ENCODE measurements at regions not wholly inside any gene's neighbourhood (a gene's known extent, or its start where the extent isn't known, plus 50 kb on each side); places are given as distances from the start of the nearest gene placed in this dataset.

DNA sequence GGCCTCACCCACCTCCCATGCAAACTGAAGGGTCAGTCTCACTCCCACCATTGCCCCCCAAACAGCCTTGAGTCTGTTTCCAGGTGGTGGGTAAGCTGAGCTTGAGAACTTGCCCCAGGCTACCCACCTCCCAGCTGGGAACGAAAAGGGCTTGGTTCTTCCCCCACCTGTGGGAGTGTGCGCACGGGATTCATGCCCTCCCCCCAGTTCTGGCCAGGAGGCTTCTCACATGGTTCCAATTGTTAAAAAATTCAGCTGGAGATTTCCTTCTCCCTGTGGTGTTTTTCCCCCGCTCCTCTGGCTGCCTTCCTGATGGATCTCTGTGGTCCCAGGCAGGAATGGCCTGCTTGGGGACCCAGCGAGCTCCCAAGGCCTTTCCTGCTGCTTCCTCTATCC is 81.8 kb upstream of the C21orf91 start:
- TF ChIP-seq, protein P1, sequence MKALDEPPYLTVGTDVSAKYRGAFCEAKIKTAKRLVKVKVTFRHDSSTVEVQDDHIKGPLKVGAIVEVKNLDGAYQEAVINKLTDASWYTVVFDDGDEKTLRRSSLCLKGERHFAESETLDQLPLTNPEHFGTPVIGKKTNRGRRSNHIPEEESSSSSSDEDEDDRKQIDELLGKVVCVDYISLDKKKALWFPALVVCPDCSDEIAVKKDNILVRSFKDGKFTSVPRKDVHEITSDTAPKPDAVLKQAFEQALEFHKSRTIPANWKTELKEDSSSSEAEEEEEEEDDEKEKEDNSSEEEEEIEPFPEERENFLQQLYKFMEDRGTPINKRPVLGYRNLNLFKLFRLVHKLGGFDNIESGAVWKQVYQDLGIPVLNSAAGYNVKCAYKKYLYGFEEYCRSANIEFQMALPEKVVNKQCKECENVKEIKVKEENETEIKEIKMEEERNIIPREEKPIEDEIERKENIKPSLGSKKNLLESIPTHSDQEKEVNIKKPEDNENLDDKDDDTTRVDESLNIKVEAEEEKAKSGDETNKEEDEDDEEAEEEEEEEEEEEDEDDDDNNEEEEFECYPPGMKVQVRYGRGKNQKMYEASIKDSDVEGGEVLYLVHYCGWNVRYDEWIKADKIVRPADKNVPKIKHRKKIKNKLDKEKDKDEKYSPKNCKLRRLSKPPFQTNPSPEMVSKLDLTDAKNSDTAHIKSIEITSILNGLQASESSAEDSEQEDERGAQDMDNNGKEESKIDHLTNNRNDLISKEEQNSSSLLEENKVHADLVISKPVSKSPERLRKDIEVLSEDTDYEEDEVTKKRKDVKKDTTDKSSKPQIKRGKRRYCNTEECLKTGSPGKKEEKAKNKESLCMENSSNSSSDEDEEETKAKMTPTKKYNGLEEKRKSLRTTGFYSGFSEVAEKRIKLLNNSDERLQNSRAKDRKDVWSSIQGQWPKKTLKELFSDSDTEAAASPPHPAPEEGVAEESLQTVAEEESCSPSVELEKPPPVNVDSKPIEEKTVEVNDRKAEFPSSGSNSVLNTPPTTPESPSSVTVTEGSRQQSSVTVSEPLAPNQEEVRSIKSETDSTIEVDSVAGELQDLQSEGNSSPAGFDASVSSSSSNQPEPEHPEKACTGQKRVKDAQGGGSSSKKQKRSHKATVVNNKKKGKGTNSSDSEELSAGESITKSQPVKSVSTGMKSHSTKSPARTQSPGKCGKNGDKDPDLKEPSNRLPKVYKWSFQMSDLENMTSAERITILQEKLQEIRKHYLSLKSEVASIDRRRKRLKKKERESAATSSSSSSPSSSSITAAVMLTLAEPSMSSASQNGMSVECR (CRISPR knock-in tag; IDR thresholded peaks at IDR 0.05), result no peak
- TF ChIP-seq, protein P2, sequence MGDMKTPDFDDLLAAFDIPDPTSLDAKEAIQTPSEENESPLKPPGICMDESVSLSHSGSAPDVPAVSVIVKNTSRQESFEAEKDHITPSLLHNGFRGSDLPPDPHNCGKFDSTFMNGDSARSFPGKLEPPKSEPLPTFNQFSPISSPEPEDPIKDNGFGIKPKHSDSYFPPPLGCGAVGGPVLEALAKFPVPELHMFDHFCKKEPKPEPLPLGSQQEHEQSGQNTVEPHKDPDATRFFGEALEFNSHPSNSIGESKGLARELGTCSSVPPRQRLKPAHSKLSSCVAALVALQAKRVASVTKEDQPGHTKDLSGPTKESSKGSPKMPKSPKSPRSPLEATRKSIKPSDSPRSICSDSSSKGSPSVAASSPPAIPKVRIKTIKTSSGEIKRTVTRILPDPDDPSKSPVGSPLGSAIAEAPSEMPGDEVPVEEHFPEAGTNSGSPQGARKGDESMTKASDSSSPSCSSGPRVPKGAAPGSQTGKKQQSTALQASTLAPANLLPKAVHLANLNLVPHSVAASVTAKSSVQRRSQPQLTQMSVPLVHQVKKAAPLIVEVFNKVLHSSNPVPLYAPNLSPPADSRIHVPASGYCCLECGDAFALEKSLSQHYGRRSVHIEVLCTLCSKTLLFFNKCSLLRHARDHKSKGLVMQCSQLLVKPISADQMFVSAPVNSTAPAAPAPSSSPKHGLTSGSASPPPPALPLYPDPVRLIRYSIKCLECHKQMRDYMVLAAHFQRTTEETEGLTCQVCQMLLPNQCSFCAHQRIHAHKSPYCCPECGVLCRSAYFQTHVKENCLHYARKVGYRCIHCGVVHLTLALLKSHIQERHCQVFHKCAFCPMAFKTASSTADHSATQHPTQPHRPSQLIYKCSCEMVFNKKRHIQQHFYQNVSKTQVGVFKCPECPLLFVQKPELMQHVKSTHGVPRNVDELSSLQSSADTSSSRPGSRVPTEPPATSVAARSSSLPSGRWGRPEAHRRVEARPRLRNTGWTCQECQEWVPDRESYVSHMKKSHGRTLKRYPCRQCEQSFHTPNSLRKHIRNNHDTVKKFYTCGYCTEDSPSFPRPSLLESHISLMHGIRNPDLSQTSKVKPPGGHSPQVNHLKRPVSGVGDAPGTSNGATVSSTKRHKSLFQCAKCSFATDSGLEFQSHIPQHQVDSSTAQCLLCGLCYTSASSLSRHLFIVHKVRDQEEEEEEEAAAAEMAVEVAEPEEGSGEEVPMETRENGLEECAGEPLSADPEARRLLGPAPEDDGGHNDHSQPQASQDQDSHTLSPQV (IDR thresholded peaks at IDR 0.05), result no peak
- TF ChIP-seq, protein P3, sequence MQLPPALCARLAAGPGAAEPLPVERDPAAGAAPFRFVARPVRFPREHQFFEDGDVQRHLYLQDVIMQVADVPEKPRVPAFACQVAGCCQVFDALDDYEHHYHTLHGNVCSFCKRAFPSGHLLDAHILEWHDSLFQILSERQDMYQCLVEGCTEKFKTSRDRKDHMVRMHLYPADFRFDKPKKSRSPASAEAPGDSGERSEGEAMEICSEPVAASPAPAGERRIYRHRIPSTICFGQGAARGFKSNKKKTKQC (CRISPR knock-in tag; IDR thresholded peaks at IDR 0.05), result no peak
- TF ChIP-seq, protein P4, sequence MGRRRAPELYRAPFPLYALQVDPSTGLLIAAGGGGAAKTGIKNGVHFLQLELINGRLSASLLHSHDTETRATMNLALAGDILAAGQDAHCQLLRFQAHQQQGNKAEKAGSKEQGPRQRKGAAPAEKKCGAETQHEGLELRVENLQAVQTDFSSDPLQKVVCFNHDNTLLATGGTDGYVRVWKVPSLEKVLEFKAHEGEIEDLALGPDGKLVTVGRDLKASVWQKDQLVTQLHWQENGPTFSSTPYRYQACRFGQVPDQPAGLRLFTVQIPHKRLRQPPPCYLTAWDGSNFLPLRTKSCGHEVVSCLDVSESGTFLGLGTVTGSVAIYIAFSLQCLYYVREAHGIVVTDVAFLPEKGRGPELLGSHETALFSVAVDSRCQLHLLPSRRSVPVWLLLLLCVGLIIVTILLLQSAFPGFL (CRISPR knock-in tag; IDR thresholded peaks at IDR 0.05), result no peak
- no peak for TF ChIP-seq SIN3A (IDR thresholded peaks at IDR 0.05; ENCODE audit: borderline replicate concordance in 2 of 2, control insufficient read depth in 1 of 2, low read depth in 2 of 2, low read length in 2 of 2)
- TF ChIP-seq BRD9 (IDR thresholded peaks at IDR 0.05; ENCODE audit: low read depth, partially characterized antibody), result no peak
- no peak for TF ChIP-seq U2AF2 (optimal IDR thresholded peaks at IDR 0.05; ENCODE audit: low read depth, low read length)
- TF ChIP-seq, protein P5, sequence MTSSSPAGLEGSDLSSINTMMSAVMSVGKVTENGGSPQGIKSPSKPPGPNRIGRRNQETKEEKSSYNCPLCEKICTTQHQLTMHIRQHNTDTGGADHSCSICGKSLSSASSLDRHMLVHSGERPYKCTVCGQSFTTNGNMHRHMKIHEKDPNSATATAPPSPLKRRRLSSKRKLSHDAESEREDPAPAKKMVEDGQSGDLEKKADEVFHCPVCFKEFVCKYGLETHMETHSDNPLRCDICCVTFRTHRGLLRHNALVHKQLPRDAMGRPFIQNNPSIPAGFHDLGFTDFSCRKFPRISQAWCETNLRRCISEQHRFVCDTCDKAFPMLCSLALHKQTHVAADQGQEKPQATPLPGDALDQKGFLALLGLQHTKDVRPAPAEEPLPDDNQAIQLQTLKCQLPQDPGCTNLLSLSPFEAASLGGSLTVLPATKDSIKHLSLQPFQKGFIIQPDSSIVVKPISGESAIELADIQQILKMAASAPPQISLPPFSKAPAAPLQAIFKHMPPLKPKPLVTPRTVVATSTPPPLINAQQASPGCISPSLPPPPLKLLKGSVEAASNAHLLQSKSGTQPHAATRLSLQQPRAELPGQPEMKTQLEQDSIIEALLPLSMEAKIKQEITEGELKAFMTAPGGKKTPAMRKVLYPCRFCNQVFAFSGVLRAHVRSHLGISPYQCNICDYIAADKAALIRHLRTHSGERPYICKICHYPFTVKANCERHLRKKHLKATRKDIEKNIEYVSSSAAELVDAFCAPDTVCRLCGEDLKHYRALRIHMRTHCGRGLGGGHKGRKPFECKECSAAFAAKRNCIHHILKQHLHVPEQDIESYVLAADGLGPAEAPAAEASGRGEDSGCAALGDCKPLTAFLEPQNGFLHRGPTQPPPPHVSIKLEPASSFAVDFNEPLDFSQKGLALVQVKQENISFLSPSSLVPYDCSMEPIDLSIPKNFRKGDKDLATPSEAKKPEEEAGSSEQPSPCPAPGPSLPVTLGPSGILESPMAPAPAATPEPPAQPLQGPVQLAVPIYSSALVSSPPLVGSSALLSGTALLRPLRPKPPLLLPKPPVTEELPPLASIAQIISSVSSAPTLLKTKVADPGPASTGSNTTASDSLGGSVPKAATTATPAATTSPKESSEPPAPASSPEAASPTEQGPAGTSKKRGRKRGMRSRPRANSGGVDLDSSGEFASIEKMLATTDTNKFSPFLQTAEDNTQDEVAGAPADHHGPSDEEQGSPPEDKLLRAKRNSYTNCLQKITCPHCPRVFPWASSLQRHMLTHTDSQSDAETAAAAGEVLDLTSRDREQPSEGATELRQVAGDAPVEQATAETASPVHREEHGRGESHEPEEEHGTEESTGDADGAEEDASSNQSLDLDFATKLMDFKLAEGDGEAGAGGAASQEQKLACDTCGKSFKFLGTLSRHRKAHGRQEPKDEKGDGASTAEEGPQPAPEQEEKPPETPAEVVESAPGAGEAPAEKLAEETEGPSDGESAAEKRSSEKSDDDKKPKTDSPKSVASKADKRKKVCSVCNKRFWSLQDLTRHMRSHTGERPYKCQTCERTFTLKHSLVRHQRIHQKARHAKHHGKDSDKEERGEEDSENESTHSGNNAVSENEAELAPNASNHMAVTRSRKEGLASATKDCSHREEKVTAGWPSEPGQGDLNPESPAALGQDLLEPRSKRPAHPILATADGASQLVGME (CRISPR knock-in tag; IDR thresholded peaks at IDR 0.05), result no peak
- TF ChIP-seq SP1 (CRISPR knock-in tag; IDR thresholded peaks at IDR 0.05), result no peak
